ENCODE measurements at regions not wholly inside any gene's neighbourhood (a gene's known extent, or its start where the extent isn't known, plus 50 kb on each side); places are given as distances from the start of the nearest gene placed in this dataset.
"Not testable (repeated sequence)": the region's sequence is repeated elsewhere in the genome, so short reads cannot be mapped to it uniquely, and the experiment has no call there.

DNA sequence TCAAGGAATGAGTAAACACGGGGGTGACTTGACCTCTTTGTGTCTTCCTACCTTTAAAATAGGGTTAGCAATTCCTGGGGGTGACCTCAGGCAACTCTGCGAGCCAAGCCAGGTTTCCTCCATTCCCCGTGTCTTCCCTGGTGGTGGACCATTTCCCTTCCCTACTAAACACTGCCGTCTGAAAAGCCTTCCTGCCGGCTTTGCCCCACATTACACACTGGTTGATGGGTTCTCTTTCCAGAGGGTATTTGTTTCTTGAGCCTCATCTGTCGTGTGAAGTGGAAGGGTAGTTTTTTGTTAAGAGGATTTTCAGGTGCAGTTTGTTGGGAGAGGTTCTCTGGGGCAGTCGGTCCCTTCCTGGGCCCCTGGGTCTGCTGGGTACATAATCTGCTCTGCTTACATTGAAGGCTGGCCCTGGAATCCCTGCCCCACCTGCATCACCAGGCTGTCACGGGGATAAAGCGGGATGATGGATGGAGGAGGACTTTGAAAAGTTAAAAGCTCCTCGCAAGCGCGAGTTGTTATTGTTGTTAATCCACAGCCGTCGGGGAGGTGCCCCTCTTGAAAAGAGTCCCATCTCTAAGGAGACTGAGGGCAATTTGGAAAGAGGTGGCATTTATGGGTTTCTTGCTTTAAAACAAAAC, 175.4 kb upstream of the SPRED2 start:
- peaks cover 8% of the 10 kb centered on the region for H3K4me1 Mint-ChIP-seq
- no peak overlapping the region for H3K27ac Mint-ChIP-seq
- no peaks in the 10 kb centered on the region for H3K27me3 Mint-ChIP-seq
- H3K9me3 Mint-ChIP-seq, result no peaks in the 10 kb centered on the region
- DNase-seq, result no peak
- intact Hi-C loops (cut with micrococcal nuclease), result no loop called here
- H3K4me3 Mint-ChIP-seq, result no peak overlapping the region
- no peaks in the 10 kb centered on the region for H3K36me3 Mint-ChIP-seq (ENCODE audit: low read depth)

DNA sequence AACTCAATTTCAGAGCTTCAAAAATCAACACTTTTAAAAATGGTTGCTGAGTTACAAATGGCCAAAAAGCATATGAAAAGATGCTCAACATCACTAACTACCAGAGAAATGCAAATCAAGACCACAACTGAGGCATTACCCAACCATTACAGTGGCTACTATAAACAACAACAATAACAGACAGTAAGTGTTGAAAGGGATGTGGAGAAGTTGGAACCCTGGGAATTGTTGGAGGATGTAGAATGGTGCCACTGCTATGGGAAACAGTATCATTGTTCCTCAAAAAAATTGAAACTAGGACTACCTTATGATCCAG, 173.3 kb upstream of the SPRED2 start:
- Mint-ChIP-seq H3K9me3 (no peaks in the 10 kb centered on the region), H3K4me1 (peaks cover 8% of the 10 kb centered on the region), H3K4me3 (no peak overlapping the region), H3K36me3 (ENCODE audit: low read depth) (no peaks in the 10 kb centered on the region), H3K27ac (peak overlapping the region; percentile 5), H3K27me3 (no peaks in the 10 kb centered on the region)
- intact Hi-C loops (cut with micrococcal nuclease), result no loop called here
- DNase-seq, result no peak

DNA sequence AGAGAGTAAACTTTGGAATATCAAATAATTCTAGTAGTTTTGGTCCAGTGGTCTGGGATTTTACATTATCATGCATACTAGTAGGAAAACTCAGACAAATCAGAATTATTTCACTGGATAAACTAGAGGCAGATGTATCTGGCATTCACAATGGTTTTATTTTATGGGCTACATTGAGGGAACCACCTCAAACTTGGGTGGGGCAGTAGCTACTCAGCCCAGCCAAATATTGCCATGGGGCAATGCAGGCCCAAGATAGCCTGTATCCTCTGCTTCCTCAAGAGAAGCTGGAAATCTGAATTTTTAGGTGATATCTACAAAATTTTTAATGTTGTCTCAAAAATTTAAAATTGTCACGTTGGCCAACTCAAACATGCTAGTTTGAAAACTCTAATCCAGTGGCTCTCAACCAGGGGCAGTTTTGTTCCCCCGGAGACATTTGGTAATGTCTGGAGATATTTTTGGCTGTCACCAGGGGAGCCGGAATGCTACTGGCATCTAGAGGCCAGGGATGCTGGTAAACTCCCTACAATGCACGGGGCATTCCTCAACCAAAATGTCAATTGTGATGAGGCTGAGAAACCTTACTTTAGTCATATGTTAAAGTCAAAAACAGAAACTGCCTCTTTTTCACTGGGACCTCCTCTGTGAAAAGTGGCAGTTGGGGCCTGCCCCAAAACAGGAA, 172.8 kb upstream of the SPRED2 start:
- intact Hi-C loops (cut with micrococcal nuclease), result no loop called here
- H3K27ac Mint-ChIP-seq, result peak overlapping the region; percentile 5

DNA sequence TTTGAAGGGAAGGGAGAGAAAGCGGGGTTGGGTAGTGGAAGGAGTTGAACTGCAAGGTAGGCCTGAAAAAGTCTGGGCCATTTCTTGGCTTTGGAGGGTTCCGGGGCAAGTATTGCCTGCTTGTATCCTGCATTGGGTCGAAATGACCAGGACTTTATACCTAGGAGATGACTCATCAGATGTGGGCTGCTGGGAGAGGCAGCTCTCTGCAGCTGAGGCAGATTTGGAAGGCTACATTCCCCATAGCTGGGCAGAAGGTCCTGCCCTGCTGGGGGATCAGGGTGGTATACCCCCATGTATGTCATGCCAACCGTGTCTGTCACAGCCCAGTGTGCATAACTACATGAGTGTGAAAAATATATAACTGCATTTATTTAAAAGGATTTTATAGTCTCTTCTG, 171.8 kb upstream of the SPRED2 start:
- Mint-ChIP-seq H3K27ac (no peak overlapping the region), H3K9me3 (no peaks in the 10 kb centered on the region), H3K4me3 (no peak overlapping the region), H3K4me1 (peaks cover 8% of the 10 kb centered on the region), H3K36me3 (ENCODE audit: low read depth) (no peaks in the 10 kb centered on the region), H3K27me3 (no peaks in the 10 kb centered on the region)
- DNase-seq, result no peak
- intact Hi-C loops (cut with micrococcal nuclease), result no loop called here

More for the DNA sequence above, 172.8 kb upstream of the SPRED2 start:
- peaks cover 8% of the 10 kb centered on the region for H3K4me1 Mint-ChIP-seq
- no peak for DNase-seq
- H3K36me3 Mint-ChIP-seq (ENCODE audit: low read depth), result no peaks in the 10 kb centered on the region
- no peaks in the 10 kb centered on the region for H3K9me3 Mint-ChIP-seq
- H3K27me3 Mint-ChIP-seq, result no peaks in the 10 kb centered on the region
- no peak overlapping the region for H3K4me3 Mint-ChIP-seq

DNA sequence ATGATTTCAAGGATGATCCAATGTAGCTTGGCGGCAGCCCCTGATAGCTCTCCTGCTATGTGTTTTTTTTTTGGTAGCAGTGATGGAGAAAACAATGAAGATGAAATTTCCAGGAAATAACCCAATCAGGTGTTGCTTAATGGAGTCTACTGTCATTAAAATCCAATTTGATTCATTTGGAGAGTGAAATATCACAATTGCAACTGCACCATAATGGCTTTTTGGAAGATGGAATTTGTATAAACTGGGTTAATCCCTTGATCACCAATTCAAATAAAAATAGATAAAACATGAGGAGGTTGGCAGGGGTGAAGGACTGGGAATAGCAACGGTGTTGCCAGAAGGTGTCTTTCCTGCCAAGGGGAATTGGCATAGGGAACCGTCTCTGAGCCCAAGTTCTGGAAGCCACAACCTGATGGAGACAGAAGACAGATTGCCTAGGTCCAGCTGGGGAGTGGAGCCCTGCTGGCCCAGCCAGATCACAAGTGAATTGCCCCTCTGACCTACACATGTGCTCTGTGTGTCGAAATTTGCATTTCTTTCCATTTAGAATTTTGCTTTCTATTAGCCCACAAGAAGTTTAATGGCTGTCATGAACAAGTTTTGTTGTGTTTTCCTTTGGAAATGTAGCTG, 170.3 kb upstream of the SPRED2 start:
- H3K4me3 Mint-ChIP-seq, result no peak overlapping the region

DNA sequence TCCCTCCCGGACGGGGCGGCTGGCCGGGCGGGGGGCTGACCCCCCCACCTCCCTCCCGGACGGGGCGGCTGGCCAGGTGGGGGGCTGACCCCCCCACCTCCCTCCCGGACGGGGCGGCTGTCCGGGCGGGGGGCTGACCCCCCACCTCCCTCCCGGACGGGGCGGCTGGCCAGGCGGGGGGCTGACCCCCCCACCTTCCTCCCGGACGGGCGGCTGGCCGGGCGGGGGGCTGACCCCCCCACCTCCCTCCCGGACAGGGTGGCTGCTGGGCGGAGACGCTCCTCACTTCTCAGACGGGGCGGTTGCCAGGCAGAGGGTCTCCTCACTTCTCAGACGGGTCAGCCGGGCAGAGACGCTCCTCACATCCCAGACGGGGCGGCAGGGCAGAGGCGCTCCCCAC, 168.5 kb upstream of the SPRED2 start:
- H3K27ac Mint-ChIP-seq; DNase-seq; H3K4me3 Mint-ChIP-seq; H3K36me3 Mint-ChIP-seq (ENCODE audit: low read depth); H3K4me1 Mint-ChIP-seq; intact Hi-C loops (cut with micrococcal nuclease); H3K9me3 Mint-ChIP-seq; H3K27me3 Mint-ChIP-seq: not testable (repeated sequence)

More for the DNA sequence above, 170.3 kb upstream of the SPRED2 start:
- Mint-ChIP-seq H3K4me1 (peaks cover 8% of the 10 kb centered on the region), H3K36me3 (ENCODE audit: low read depth) (no peaks in the 10 kb centered on the region), H3K27ac (no peak overlapping the region), H3K9me3 (no peaks in the 10 kb centered on the region), H3K27me3 (peaks cover 2% of the 10 kb centered on the region)
- no peak for DNase-seq
- intact Hi-C loops (cut with micrococcal nuclease), result no loop called here

DNA sequence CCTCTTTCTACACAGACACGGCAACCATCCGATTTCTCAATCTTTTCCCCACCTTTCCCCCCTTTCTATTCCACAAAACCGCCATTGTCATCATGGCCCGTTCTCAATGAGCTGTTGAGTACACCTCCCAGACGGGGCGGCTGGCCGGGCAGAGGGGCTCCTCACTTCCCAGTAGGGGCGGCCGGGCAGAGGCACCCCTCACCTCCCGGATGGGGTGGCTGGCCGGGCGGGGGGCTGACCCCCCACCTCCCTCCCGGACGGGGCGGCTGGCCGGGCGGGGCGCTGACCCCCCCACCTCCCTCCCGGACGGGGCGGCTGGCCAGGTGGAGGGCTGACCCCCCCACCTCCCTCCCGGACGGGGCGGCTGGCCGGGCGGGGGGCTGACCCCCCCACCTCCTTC, 168.0 kb upstream of the SPRED2 start:
- H3K27ac Mint-ChIP-seq; H3K4me3 Mint-ChIP-seq; H3K9me3 Mint-ChIP-seq; H3K4me1 Mint-ChIP-seq; intact Hi-C loops (cut with micrococcal nuclease); DNase-seq; H3K36me3 Mint-ChIP-seq (ENCODE audit: low read depth); H3K27me3 Mint-ChIP-seq: not testable (repeated sequence)

DNA sequence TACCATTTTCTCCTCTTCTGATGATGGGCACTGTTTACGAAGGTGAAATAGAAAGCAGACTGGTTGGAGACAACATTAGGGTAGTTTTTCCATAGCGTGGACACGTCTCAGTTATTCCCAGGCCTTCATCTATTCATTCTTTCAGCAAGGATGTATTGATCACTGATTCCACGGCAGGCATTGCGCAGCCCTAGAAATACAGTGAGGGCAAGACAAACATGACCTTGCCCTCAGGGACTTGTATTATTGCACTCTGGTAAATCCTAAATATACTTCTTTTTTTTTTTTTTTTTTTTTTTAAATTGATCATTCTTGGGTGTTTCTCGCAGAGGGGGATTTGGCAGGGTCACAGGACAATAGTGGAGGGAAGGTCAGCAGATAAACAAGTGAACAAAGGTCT, 167.3 kb upstream of the SPRED2 start:
- no peaks in the 10 kb centered on the region for H3K36me3 Mint-ChIP-seq (ENCODE audit: low read depth)
- H3K27ac Mint-ChIP-seq, result no peak overlapping the region
- H3K4me1 Mint-ChIP-seq, result no peaks in the 10 kb centered on the region
- peaks cover 9% of the 10 kb centered on the region for H3K27me3 Mint-ChIP-seq
- intact Hi-C loops (cut with micrococcal nuclease), result no loop called here
- H3K4me3 Mint-ChIP-seq, result no peak overlapping the region
- DNase-seq, result no peak
- no peaks in the 10 kb centered on the region for H3K9me3 Mint-ChIP-seq

DNA sequence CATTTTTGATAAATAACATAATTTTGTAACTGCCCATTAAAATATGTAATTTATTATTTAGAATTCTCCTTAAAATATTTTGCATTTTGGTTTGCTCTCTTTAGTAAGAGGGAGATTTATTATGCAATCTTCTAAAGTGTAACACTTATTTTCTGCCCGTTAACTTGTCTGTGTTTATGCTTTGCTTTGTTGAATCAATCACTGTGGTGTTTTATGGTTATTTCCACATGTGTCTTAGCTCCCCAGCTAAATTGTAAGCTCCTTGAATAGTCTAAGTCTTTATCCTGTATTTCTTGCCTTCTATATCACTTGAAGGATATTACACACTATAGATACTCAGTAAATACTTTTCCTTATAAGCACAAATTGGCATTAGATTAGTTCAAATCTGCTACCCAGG, 166.6 kb upstream of the SPRED2 start:
- Mint-ChIP-seq H3K9me3 (no peaks in the 10 kb centered on the region), H3K27ac (no peak overlapping the region), H3K4me3 (no peak overlapping the region), H3K36me3 (ENCODE audit: low read depth) (no peaks in the 10 kb centered on the region), H3K27me3 (peaks cover 9% of the 10 kb centered on the region), H3K4me1 (no peaks in the 10 kb centered on the region)
- intact Hi-C loops (cut with micrococcal nuclease), result no loop called here
- DNase-seq, result no peak

DNA sequence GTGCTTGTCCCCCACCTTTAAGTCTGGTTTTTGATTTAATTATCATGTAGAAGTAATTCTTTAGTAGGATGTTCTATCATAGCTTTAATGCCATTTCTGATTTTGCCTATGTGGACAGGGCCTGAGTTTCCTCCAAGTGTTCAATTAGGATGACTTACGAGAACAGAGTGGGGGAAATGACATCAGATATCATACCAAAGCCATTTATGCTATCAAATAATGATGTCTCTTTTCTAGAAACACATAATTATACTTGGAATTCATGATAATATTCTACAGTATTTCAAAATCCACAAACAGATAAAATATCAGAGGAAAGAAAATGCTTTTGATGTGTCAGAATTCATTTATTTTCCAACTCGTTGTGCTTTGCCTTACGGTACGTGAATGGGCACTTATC, 165.9 kb upstream of the SPRED2 start:
- DNase-seq, result no peak
- no peaks in the 10 kb centered on the region for H3K36me3 Mint-ChIP-seq (ENCODE audit: low read depth)
- H3K4me1 Mint-ChIP-seq, result no peaks in the 10 kb centered on the region
- H3K27me3 Mint-ChIP-seq, result peaks cover 9% of the 10 kb centered on the region
- intact Hi-C loops (cut with micrococcal nuclease), result no loop called here
- H3K4me3 Mint-ChIP-seq, result no peak overlapping the region
- no peaks in the 10 kb centered on the region for H3K9me3 Mint-ChIP-seq
- H3K27ac Mint-ChIP-seq, result no peak overlapping the region

DNA sequence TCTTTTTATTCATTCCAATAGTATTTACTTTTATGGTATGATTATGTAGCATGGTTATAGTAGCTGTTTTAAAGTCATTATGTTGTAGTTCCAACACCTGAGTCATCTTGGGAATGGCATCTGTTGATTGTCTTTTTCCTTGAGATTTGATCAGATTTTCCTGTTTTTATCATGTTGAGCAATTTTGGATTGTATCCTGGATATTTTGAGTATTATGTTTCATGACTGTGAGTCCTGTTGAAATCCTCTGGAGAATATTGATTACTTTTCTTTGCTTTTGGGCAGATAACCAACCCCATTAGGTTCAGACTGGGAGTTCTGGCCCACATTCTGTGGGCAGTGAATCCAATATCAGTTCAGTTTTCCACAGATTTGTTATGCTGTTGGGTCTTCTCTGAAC, 163.2 kb upstream of the SPRED2 start:
- H3K27ac Mint-ChIP-seq, result no peak overlapping the region
- no peak for DNase-seq
- no peaks in the 10 kb centered on the region for H3K9me3 Mint-ChIP-seq
- no peaks in the 10 kb centered on the region for H3K4me1 Mint-ChIP-seq
- H3K4me3 Mint-ChIP-seq, result no peak overlapping the region
- H3K36me3 Mint-ChIP-seq (ENCODE audit: low read depth), result no peaks in the 10 kb centered on the region
- intact Hi-C loops (cut with micrococcal nuclease), result no loop called here
- H3K27me3 Mint-ChIP-seq, result peaks cover 13% of the 10 kb centered on the region

DNA sequence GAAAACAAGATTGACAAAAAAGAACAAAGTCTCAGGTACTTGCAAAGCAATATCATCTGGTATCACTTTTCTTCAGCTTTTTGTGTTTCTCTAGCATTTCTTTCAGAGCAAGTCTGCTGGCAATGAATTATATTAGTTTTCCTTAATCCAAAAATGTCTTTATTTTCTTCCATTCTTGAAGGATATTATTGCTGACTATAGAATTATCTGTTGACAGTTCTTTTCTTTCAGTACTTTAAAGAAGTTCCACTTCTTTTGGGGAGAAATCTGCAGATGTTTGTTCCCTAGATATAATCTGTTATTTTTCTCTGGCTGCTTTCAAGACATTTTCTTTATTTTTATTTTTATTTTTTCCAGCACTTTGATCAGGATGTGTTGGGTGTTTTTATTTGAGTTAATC, 161.8 kb upstream of the SPRED2 start:
- no peaks in the 10 kb centered on the region for H3K36me3 Mint-ChIP-seq (ENCODE audit: low read depth)
- H3K27me3 Mint-ChIP-seq, result peaks cover 17% of the 10 kb centered on the region
- intact Hi-C loops (cut with micrococcal nuclease), result no loop called here

DNA sequence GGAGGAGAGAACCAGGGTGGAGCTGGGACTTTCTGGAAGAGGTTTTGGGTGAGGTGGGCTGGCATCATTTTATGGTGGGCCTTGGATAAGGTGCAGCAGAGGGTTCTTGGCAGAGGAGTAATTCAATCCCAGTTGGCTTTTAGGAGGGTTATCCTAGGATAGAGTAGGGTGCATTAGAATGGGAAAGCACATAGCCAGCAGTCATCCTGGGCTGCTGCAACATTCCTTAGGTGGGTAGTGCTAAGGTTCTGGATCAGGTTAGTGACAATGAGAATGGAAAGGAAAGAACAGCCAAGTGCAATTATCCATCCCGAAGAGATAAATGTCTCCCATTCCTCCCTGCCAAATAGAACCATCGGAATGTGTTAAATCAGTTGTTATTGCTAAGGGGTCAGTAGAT, 157.3 kb upstream of the SPRED2 start:
- Mint-ChIP-seq H3K36me3 (ENCODE audit: low read depth) (no peaks in the 10 kb centered on the region), H3K27ac (no peak overlapping the region)

More for the DNA sequence above, 161.8 kb upstream of the SPRED2 start:
- Mint-ChIP-seq H3K4me1 (no peaks in the 10 kb centered on the region), H3K4me3 (no peak overlapping the region), H3K9me3 (no peaks in the 10 kb centered on the region), H3K27ac (no peak overlapping the region)
- no peak for DNase-seq

DNA sequence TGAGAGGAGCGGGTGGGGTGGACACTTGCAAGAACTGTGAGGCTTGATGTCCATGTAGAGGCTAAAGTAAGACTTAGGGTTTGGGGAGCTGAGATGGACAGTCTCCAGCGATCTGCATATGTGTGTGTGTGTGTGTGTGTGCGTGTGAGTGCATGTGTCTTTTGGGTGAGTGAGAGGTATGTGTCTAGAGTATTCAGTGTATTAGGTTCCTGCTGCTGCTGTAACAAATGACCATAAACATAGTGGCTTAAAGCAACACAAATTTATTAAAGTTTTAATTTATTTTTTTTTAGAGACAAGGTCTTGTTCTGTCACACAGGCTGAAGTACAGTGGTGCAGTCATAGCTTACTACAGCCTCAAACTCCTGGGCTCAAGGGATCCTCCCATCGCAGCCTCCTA, 155.4 kb upstream of the SPRED2 start:
- DNase-seq, result no peak

More for the DNA sequence above, 157.3 kb upstream of the SPRED2 start:
- H3K4me1 Mint-ChIP-seq, result no peaks in the 10 kb centered on the region
- no peak overlapping the region for H3K4me3 Mint-ChIP-seq
- H3K27me3 Mint-ChIP-seq, result peaks cover 13% of the 10 kb centered on the region
- DNase-seq, result no peak
- H3K9me3 Mint-ChIP-seq, result no peaks in the 10 kb centered on the region
- intact Hi-C loops (cut with micrococcal nuclease), result no loop called here

More for the DNA sequence above, 155.4 kb upstream of the SPRED2 start:
- H3K9me3 Mint-ChIP-seq, result no peaks in the 10 kb centered on the region
- peaks cover 12% of the 10 kb centered on the region for H3K27me3 Mint-ChIP-seq
- intact Hi-C loops (cut with micrococcal nuclease), result no loop called here
- no peaks in the 10 kb centered on the region for H3K4me1 Mint-ChIP-seq
- no peaks in the 10 kb centered on the region for H3K36me3 Mint-ChIP-seq (ENCODE audit: low read depth)
- no peak overlapping the region for H3K27ac Mint-ChIP-seq
- H3K4me3 Mint-ChIP-seq, result no peak overlapping the region

All from activated CD4-positive, alpha-beta T cell treated with anti-CD3 and anti-CD28 coated beads, Interleukin-2, amount 10 ng/mL, durations not matched to agents 24 days and 14 days (primary cell).